HL-60 (cell line): ENCODE measurements at regions not wholly inside any gene's neighbourhood (a gene's known extent, or its start where the extent isn't known, plus 50 kb on each side); places are given as distances from the start of the nearest gene placed in this dataset.

Source experiments
- DNase-seq, 2 experiments: peaks; one replicate each; pipeline ENCODE4 v3.0.0-alpha.2; 2010 to 2020; ENCODE audit warnings: low read depth in 1 of 2, low spot score in 1 of 2
- H3K27ac ChIP-seq: fragments of 250-450 bp; sonication (Bioruptor Pico); replicated peaks from 2 replicates; pipeline ENCODE4 v1.5.1; 2020; ENCODE audit warnings: mild to moderate bottlenecking, moderate library complexity
- H3K27me3 ChIP-seq: fragments of 250-450 bp; sonication (Bioruptor Pico); 2 replicates; pipeline ENCODE4 v1.5.1; 2021; ENCODE audit warnings: mild to moderate bottlenecking, moderate library complexity; ENCODE audit not compliant: insufficient read depth, poor library complexity, severe bottlenecking
- H3K4me3 ChIP-seq: replicated peaks from 2 replicates; pipeline ENCODE4 v1.5.1; 2011; ENCODE audit warnings: mild to moderate bottlenecking, control low read depth, low read length; ENCODE audit not compliant: insufficient read depth
- CTCF ChIP-seq: IDR thresholded peaks from one replicate; pipeline ENCODE4 v1.5.1; 2011; ENCODE audit warnings: low read length, control low read depth, inconsistent platforms; ENCODE audit not compliant: insufficient read depth
- GABPA ChIP-seq: IDR thresholded peaks from 2 replicates; pipeline ENCODE4 v1.6.1; 2012; ENCODE audit warnings: low read depth
- POLR2AphosphoS5 ChIP-seq: IDR thresholded peaks from 2 replicates; pipeline ENCODE4 v1.6.1; 2012; ENCODE audit warnings: low read depth
- REST ChIP-seq: IDR thresholded peaks from 2 replicates; pipeline ENCODE4 v1.6.1; 2012; ENCODE audit warnings: low read depth; ENCODE audit not compliant: insufficient replicate concordance
- SPI1 ChIP-seq: IDR thresholded peaks from 2 replicates; pipeline ENCODE4 v1.6.1; 2012; ENCODE audit warnings: low read depth, mild to moderate bottlenecking, borderline replicate concordance

- no peak overlapping the region for H3K4me3 ChIP-seq
- TF ChIP-seq GABPA (no peak), POLR2AphosphoS5 (no peak), CTCF (no peak), REST (no peak), SPI1 (no peak)
- DNase-seq: no peak
These were observed 437.4 kb downstream of the NPHP4 start for GRCh38 chr1:5554784-5555183.

GRCh38 chr1:5554111-5554510 is 438.1 kb downstream of the NPHP4 start:
- no peak for TF ChIP-seq REST
- no peak for TF ChIP-seq SPI1
- no peak for TF ChIP-seq POLR2AphosphoS5
- no peak for TF ChIP-seq GABPA
- no peak for TF ChIP-seq CTCF
- Histone ChIP-seq H3K4me3 (no peak overlapping the region), H3K27ac (no peak overlapping the region), H3K27me3 (no peaks in the 10 kb centered on the region)
- DNase-seq: no peak

More at GRCh38 chr1:5554784-5555183, 437.4 kb downstream of the NPHP4 start:
- no peak overlapping the region for H3K27ac ChIP-seq
- no peaks in the 10 kb centered on the region for H3K27me3 ChIP-seq

- no peak for DNase-seq
- H3K27ac ChIP-seq: no peak overlapping the region
- no peaks in the 10 kb centered on the region for H3K27me3 ChIP-seq
- H3K4me3 ChIP-seq: no peak overlapping the region
- TF ChIP-seq REST (no peak), CTCF (no peak), SPI1 (no peak), POLR2AphosphoS5 (no peak), GABPA (no peak)
These were observed 439.3 kb downstream of the NPHP4 start for GRCh38 chr1:5552787-5553484.
